Activated CD4-positive, alpha-beta T cell treated with anti-CD3 and anti-CD28 coated beads, Interleukin-2, amount 10 ng/mL, durations not matched to agents 24 days and 14 days (primary cell): ENCODE measurements at regions not wholly inside any gene's neighbourhood (a gene's known extent, or its start where the extent isn't known, plus 50 kb on each side); places are given as distances from the start of the nearest gene placed in this dataset.

ENCODE experiments used
- DNase-seq: peaks from one replicate; pipeline ENCODE4 v3.0.0; 2022
- H3K27ac Mint-ChIP-seq: one replicate; pipeline ENCODE4 v1.8.0; 2022; ENCODE audit warnings: mild to moderate bottlenecking, mixed read lengths
- H3K27me3 Mint-ChIP-seq: one replicate; pipeline ENCODE4 v1.8.0; 2022; ENCODE audit warnings: mixed read lengths
- H3K36me3 Mint-ChIP-seq: one replicate; pipeline ENCODE4 v1.8.0; 2022; ENCODE audit warnings: low read depth, mild to moderate bottlenecking, mixed read lengths
- H3K4me1 Mint-ChIP-seq: one replicate; pipeline ENCODE4 v1.8.0; 2021; ENCODE audit warnings: mixed read lengths
- H3K4me3 Mint-ChIP-seq: one replicate; pipeline ENCODE4 v1.8.0; 2022; ENCODE audit warnings: mild to moderate bottlenecking, moderate library complexity, mixed read lengths
- H3K9me3 Mint-ChIP-seq: one replicate; pipeline ENCODE4 v1.8.0; 2021; ENCODE audit warnings: mixed read lengths
- intact Hi-C: fragments of 100-400 bp; cut with micrococcal nuclease; formaldehyde crosslinking; loops from one replicate; pipeline ENCODE4 v1.15.1; 2023

- Mint-ChIP-seq H3K4me1 (no peaks in the 10 kb centered on the region), H3K27me3 (no peaks in the 10 kb centered on the region), H3K27ac (no peak overlapping the region), H3K4me3 (no peak overlapping the region), H3K9me3 (no peaks in the 10 kb centered on the region), H3K36me3 (no peaks in the 10 kb centered on the region)
- intact Hi-C loops = no loop called here
- no peak for DNase-seq
Observed at GRCh38 chr5:164959761-164960160, 1454.3 kb downstream of the MAT2B start.

DNA sequence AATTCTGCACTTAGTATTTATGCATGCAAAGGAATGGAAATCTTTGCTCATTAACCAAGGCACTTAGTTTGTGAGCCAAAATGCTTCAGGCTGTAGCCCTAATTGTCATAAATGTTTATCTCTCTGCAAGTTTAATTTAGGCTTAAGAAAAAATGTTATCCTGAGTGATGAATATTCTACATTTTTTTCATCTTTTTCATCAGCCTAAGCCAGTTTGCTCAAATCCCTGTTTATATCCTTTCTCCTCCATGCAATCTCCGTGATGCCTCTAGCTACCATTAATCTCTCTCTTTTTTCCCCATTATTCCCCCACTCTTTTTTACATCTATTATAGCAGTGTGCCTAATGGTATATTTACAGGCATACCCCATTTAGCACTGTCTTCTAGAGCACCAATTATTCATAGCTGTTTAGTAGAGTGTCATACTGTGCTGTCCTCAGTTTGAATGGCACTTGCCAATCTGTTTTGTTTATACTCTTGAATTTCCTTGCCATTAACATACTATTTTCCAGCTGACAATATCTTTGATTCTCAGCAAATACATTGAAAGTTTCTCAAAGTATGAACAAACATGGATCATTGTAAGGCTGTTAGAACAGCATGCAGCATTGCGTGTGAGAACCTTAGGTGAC, 1457.0 kb downstream of the MAT2B start:
- Mint-ChIP-seq H3K9me3 (no peaks in the 10 kb centered on the region), H3K36me3 (no peaks in the 10 kb centered on the region), H3K4me3 (no peak overlapping the region), H3K27ac (no peak overlapping the region), H3K4me1 (no peaks in the 10 kb centered on the region), H3K27me3 (no peaks in the 10 kb centered on the region)
- intact Hi-C loops = no loop called here
- DNase-seq = no peak

DNA sequence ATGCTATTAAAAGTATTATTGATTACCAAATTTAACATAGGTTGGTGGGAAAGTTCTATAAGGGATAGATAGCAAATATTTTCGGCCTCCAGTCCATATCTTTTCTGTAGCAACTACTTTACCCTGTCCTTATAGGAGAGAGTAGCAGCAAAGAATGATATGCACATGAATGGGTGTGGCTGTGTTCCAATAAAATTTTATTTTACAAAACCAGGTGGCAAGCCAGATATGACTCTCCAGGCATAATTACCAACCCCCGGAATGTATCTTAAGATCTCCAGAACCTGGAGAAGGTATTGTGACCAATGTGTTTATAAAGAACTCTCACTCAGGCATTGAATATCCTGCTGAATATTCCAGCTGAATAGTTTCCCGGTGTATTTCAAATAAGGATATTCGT, 1461.2 kb downstream of the MAT2B start:
- Mint-ChIP-seq H3K36me3 (no peaks in the 10 kb centered on the region), H3K27ac (no peak overlapping the region), H3K9me3 (no peaks in the 10 kb centered on the region), H3K27me3 (no peaks in the 10 kb centered on the region), H3K4me3 (no peak overlapping the region), H3K4me1 (no peaks in the 10 kb centered on the region)
- DNase-seq = no peak
- intact Hi-C loops = no loop called here

- Mint-ChIP-seq H3K4me1 (no peaks in the 10 kb centered on the region), H3K4me3 (no peak overlapping the region), H3K36me3 (no peaks in the 10 kb centered on the region), H3K27ac (no peak overlapping the region), H3K27me3 (no peaks in the 10 kb centered on the region), H3K9me3 (no peaks in the 10 kb centered on the region)
- no peak for DNase-seq
- intact Hi-C loops = no loop called here
Observed at GRCh38 chr5:164967354-164967753, 1461.9 kb downstream of the MAT2B start.

- Mint-ChIP-seq H3K4me1 (no peaks in the 10 kb centered on the region), H3K27me3 (no peaks in the 10 kb centered on the region), H3K27ac (no peak overlapping the region), H3K36me3 (no peaks in the 10 kb centered on the region), H3K4me3 (no peak overlapping the region), H3K9me3 (peaks cover 3% of the 10 kb centered on the region)
- no peak for DNase-seq
- intact Hi-C loops = no loop called here
Observed at GRCh38 chr5:164972973-164973372, 1467.6 kb downstream of the MAT2B start.

DNA sequence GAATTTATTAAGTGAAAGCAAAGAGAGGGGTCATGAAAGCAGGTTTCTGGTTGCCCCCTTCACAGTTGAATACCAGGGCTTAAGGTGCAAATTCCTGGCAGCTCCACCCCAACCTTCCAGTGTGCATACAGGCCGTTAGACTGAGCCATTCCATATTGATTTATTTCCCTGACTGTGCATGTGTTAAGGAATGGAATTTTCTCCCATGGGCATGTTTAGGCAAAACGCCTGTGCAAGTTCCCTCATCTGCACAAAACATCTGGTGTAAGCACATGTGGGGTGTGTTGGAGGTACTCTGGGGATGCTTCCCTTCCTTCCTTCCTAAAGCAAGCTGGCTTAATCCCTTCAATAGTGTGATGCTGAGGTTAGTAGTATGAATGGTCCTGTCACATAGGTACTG, 1470.6 kb downstream of the MAT2B start:
- peaks cover 3% of the 10 kb centered on the region for H3K9me3 Mint-ChIP-seq
- H3K4me1 Mint-ChIP-seq = no peaks in the 10 kb centered on the region
- intact Hi-C loops = no loop called here
- no peak overlapping the region for H3K4me3 Mint-ChIP-seq
- no peak overlapping the region for H3K27ac Mint-ChIP-seq
- H3K36me3 Mint-ChIP-seq = no peaks in the 10 kb centered on the region
- DNase-seq = no peak
- H3K27me3 Mint-ChIP-seq = no peaks in the 10 kb centered on the region

- H3K4me3 Mint-ChIP-seq = no peak overlapping the region
- intact Hi-C loops = no loop called here
- H3K36me3 Mint-ChIP-seq = no peaks in the 10 kb centered on the region
- H3K27me3 Mint-ChIP-seq = no peaks in the 10 kb centered on the region
- H3K9me3 Mint-ChIP-seq = no peaks in the 10 kb centered on the region
- no peak for DNase-seq
- H3K4me1 Mint-ChIP-seq = no peaks in the 10 kb centered on the region
- H3K27ac Mint-ChIP-seq = no peak overlapping the region
Observed at GRCh38 chr5:164980480-164980879, 1475.1 kb downstream of the MAT2B start.

DNA sequence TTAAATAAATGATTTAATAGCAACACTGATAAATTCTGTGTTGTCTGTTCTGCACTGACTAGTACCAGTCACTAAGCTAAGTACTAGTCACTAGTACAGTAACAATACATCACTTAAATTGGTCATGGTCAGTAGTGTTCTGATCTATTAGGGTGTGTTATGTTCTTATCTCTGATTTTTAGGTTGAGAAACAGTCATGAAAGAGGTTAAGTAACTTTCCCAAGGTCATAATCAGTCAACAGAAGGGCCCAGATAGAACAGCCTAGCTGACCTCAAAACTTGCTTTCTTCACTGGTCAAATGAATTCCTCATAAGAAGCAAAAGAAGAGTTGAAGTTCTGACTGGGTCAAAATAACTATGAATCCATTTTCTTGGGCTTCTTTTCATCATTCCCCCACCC, 1492.7 kb downstream of the MAT2B start:
- Mint-ChIP-seq H3K36me3 (no peaks in the 10 kb centered on the region), H3K4me1 (no peaks in the 10 kb centered on the region), H3K4me3 (no peak overlapping the region), H3K27me3 (no peaks in the 10 kb centered on the region), H3K9me3 (peaks cover 6% of the 10 kb centered on the region), H3K27ac (no peak overlapping the region)
- no peak for DNase-seq
- intact Hi-C loops = no loop called here

- H3K4me1 Mint-ChIP-seq = no peaks in the 10 kb centered on the region
Observed at GRCh38 chr5:164998590-164998989, 1493.2 kb downstream of the MAT2B start.

DNA sequence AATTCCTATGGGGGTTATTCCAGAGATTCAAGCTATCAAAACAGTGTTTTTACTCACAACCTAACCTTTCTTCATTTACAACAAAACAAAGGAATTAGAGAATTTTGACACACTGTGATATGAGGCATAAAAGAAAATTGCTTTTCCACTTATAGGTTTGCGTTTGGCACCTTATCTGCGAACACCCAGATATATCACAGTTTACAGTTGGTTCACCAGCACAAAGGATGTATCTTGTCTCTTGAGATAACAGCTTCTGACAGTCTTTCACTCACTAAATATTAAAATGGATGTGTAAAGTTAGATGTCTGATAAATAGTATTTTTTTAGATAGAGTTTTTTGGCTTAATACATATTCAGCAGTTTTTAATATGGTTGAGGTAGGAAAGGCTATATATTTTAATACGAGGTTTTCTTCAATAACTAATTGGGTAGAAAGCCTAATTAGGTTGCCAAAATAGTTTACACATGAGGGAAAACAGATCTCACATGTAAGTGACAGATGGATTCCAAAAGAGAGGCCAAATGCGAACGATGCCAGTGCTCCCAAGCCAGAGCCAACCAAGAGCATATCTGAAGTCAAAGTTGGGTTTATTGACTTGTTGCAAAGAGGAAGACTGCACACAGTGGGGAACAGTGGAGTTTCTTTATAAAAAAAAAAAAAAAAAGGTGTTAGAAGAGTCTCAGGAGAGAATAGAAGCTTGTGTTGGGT, 1495.2 kb downstream of the MAT2B start:
- Mint-ChIP-seq H3K27me3 (no peaks in the 10 kb centered on the region), H3K36me3 (no peaks in the 10 kb centered on the region), H3K4me1 (no peaks in the 10 kb centered on the region), H3K4me3 (no peak overlapping the region), H3K27ac (no peak overlapping the region), H3K9me3 (no peaks in the 10 kb centered on the region)
- DNase-seq = no peak
- intact Hi-C loops = no loop called here

More at GRCh38 chr5:164998590-164998989, 1493.2 kb downstream of the MAT2B start:
- intact Hi-C loops = no loop called here
- DNase-seq = no peak
- no peak overlapping the region for H3K4me3 Mint-ChIP-seq
- peaks cover 3% of the 10 kb centered on the region for H3K9me3 Mint-ChIP-seq
- H3K27ac Mint-ChIP-seq = no peak overlapping the region
- H3K27me3 Mint-ChIP-seq = no peaks in the 10 kb centered on the region
- H3K36me3 Mint-ChIP-seq = no peaks in the 10 kb centered on the region

DNA sequence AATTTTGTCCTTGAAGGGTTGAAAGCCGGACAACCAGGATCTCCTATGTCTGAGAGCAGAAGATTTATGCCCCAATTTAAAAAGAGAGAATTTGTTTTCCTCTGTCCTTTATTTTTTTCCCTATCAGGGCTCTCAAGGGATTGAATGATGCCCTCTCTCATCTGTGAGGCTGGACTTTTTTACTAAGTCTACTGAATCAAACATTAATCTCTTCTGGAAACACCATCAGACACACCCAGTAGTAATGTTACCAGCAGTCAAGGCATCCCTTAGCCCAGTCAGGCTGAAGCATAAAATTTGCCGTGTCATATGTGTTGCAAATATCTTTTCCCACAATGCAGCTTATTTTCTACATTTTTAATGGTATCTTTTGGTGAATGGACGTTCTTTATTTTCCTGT, 1497.9 kb downstream of the MAT2B start:
- intact Hi-C loops = no loop called here
- no peaks in the 10 kb centered on the region for H3K9me3 Mint-ChIP-seq
- no peaks in the 10 kb centered on the region for H3K27me3 Mint-ChIP-seq
- H3K36me3 Mint-ChIP-seq = no peaks in the 10 kb centered on the region
- H3K4me3 Mint-ChIP-seq = no peak overlapping the region
- no peak for DNase-seq
- no peak overlapping the region for H3K27ac Mint-ChIP-seq
- no peaks in the 10 kb centered on the region for H3K4me1 Mint-ChIP-seq

GRCh38 chr5:165004175-165004574, 1498.8 kb downstream of the MAT2B start:
- H3K27me3 Mint-ChIP-seq = no peaks in the 10 kb centered on the region

GRCh38 chr5:165014439-165014838, 1509.0 kb downstream of the MAT2B start:
- no peaks in the 10 kb centered on the region for H3K9me3 Mint-ChIP-seq
- H3K4me3 Mint-ChIP-seq = no peak overlapping the region

More at GRCh38 chr5:165004175-165004574, 1498.8 kb downstream of the MAT2B start:
- DNase-seq = no peak
- Mint-ChIP-seq H3K4me3 (no peak overlapping the region), H3K27ac (no peak overlapping the region), H3K9me3 (no peaks in the 10 kb centered on the region), H3K4me1 (no peaks in the 10 kb centered on the region), H3K36me3 (no peaks in the 10 kb centered on the region)
- intact Hi-C loops = no loop called here

DNA sequence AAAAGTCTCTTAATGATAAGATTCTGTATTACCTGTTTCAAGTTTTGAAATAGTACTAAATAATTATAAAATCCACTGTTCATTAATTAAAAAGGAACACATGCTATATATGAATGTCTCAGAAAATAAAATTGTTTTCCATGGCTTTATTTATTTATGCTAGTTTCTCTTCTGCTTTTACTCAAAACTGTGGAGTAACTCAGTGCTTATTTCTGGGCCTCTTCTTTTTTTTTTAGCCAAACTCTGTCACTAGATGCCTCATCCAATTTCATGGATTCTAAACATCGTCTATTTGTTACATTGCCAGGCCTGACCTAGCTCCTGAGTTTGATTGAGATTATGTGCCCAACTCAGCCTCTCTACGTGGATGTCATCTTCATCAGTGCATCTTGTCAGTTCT, 1509.7 kb downstream of the MAT2B start:
- Mint-ChIP-seq H3K27me3 (no peaks in the 10 kb centered on the region), H3K9me3 (no peaks in the 10 kb centered on the region), H3K27ac (no peak overlapping the region), H3K4me1 (no peaks in the 10 kb centered on the region), H3K4me3 (no peak overlapping the region), H3K36me3 (no peaks in the 10 kb centered on the region)
- DNase-seq = no peak
- intact Hi-C loops = no loop called here

More at GRCh38 chr5:165014439-165014838, 1509.0 kb downstream of the MAT2B start:
- Mint-ChIP-seq H3K36me3 (no peaks in the 10 kb centered on the region), H3K27me3 (no peaks in the 10 kb centered on the region), H3K27ac (no peak overlapping the region), H3K4me1 (no peaks in the 10 kb centered on the region)
- DNase-seq = no peak
- intact Hi-C loops = no loop called here

- H3K9me3 Mint-ChIP-seq = no peaks in the 10 kb centered on the region
- H3K27ac Mint-ChIP-seq = no peak overlapping the region
- no peaks in the 10 kb centered on the region for H3K36me3 Mint-ChIP-seq
- intact Hi-C loops = no loop called here
- no peaks in the 10 kb centered on the region for H3K27me3 Mint-ChIP-seq
- no peaks in the 10 kb centered on the region for H3K4me1 Mint-ChIP-seq
- no peak for DNase-seq
- no peak overlapping the region for H3K4me3 Mint-ChIP-seq
Observed at GRCh38 chr5:165015547-165015946, 1510.1 kb downstream of the MAT2B start.
